GM10266 (cell line): ENCODE measurements at regions not wholly inside any gene's neighbourhood (a gene's known extent, or its start where the extent isn't known, plus 50 kb on each side); places are given as distances from the start of the nearest gene placed in this dataset.

Experiments
- DNase-seq: peaks from one replicate; pipeline ENCODE4 v3.0.0; 2012; ENCODE audit errors: extremely low spot score
- TF ChIP-seq, protein P1 (sequence below): IDR thresholded peaks from 2 replicates; pipeline ENCODE4 v1.5.1; 2012; ENCODE audit warnings: mild to moderate bottlenecking, low read depth; ENCODE audit not compliant: control insufficient read depth, insufficient read depth; ENCODE audit errors: missing control alignments

DNA sequence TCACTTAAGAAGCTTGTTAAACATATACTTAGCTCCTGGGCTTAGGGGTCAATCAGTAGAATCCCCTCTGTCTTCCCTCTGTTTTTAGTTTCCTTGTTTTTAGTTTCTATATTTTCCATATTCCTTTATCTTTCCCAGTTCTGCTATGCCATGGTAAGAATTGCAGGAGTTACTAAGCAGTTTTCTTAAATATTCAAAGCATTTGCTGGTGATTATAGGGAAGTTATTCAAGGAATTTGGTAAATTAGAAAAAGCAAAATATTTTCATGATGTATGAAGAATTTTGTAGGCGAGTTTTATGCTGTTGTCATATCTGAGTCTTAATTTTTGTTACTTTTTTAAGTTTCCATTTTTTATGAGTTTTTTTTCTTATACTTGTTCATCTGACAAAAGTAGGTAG is 91.6 kb upstream of the NUDT6 start:
- TF ChIP-seq, protein P1, sequence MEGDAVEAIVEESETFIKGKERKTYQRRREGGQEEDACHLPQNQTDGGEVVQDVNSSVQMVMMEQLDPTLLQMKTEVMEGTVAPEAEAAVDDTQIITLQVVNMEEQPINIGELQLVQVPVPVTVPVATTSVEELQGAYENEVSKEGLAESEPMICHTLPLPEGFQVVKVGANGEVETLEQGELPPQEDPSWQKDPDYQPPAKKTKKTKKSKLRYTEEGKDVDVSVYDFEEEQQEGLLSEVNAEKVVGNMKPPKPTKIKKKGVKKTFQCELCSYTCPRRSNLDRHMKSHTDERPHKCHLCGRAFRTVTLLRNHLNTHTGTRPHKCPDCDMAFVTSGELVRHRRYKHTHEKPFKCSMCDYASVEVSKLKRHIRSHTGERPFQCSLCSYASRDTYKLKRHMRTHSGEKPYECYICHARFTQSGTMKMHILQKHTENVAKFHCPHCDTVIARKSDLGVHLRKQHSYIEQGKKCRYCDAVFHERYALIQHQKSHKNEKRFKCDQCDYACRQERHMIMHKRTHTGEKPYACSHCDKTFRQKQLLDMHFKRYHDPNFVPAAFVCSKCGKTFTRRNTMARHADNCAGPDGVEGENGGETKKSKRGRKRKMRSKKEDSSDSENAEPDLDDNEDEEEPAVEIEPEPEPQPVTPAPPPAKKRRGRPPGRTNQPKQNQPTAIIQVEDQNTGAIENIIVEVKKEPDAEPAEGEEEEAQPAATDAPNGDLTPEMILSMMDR, result no peak
- no peak for DNase-seq

DNA sequence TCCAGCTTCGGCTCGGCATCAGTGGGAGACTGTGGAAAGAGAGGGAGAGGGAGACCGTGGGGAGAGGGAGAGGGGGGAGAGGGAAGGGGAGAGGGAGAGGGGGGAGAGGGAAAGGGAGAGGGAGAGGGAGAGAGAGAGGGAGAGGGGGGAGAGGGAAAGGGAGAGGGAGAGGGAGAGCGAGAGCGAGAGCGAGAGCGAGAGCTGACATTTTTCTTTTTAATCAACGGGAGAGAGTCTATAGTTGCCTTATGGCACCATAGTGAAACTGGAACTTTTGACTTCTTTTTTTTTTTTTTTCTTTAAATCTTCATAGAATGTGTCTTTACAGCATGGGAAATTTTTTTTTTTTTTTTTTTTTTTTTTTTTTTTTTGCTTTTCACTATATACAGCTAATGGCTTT is 94.7 kb upstream of the NUDT6 start:
- TF ChIP-seq, protein P1, result no peak
- no peak for DNase-seq

DNA sequence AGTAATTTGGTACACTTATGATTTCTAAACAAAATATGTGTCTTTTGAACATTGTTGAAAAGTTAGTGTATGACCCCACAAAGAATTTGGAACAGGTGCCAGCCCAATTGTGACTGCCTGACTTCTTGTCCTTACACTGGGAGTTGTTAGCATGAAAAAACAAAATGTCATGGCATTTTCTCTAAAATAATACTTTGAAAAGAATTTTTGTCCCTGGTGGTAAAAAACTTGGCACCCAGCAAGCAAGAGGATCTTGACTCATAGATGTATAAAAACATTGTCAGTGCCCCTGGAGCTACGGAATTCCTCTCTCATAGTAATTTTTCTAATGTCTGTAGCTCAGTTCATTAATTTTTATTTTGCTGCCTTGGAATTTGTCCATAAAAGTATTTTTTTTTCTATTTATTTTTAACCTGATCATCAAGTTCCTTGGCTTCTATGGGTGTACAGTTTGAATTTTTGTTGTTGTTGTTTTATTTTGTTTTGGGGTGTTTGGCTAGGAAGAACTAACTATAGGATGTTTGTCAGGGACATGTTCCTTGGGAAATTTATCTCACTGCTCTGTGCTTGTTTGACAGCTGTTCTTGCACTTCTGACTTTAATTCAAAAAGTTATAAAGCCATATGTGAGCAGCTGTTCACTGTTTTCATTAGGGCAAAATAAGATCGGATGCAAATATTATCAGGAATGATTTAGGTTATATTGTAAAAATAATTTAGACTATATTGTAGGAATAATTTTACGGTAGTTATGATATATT is 95.4 kb upstream of the NUDT6 start:
- no peak for DNase-seq
- TF ChIP-seq, protein P1, result no peak

- DNase-seq, result no peak
- TF ChIP-seq, protein P1, result no peak
Measured at GRCh38 chr4:123018396-123018775, 96.0 kb upstream of the NUDT6 start.

DNA sequence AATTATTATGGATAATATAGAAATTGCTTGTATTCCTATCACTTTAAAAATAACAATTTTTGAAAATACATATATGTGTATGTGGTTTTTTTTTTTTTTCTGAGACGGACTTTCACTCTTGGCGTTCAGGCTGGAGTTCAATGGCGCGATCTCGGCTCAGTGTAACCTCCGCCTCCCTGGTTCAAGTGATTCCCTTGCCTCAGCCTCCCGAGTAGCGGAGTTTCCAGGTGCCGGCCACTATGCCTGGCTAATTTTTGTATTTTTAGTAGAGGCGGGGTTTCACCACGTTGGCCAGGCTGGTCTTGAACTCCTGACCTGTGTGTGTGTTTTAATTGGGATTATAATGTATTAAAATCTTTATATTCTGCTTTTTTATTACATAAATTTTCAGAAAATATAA is 97.9 kb upstream of the NUDT6 start:
- no peak for DNase-seq
- TF ChIP-seq, protein P1, result no peak

- TF ChIP-seq, protein P1, result no peak
- no peak for DNase-seq
Measured at GRCh38 chr4:123023647-123024046, 101.2 kb upstream of the NUDT6 start.

- TF ChIP-seq, protein P1, result no peak
- no peak for DNase-seq
Measured at GRCh38 chr4:123024710-123025109, 102.3 kb upstream of the NUDT6 start.
